H1 (cell line): ENCODE measurements at regions not wholly inside any gene's neighbourhood (a gene's known extent, or its start where the extent isn't known, plus 50 kb on each side); places are given as distances from the start of the nearest gene placed in this dataset.

Source experiments
- EZH2 ChIP-seq: fragments of 200-600 bp; sonication (generic); IDR thresholded peaks from 2 replicates; pipeline ENCODE4 v1.7.1; 2012; ENCODE audit warnings: low read depth, mild to moderate bottlenecking, moderate library complexity, low read length, inconsistent platforms; ENCODE audit not compliant: severe bottlenecking
- KDM5A ChIP-seq: fragments of 200-600 bp; IDR thresholded peaks from 2 replicates; pipeline ENCODE4 v1.7.1; 2012; ENCODE audit warnings: mild to moderate bottlenecking, low read length, inconsistent platforms, mixed read lengths
- PHF8 ChIP-seq: fragments of 200-600 bp; sonication (generic); conservative IDR thresholded peaks from 2 replicates; pipeline ENCODE4 v1.7.1; 2012; ENCODE audit warnings: low read depth, mild to moderate bottlenecking, inconsistent platforms, low read length, moderate library complexity
- POLR2A ChIP-seq, 2 experiments: IDR thresholded peaks; 1 replicate in 1 of 2; 2 replicates in 1 of 2; pipeline ENCODE4 v1.6.1; 2011; ENCODE audit warnings: low read depth in 2 of 2, low read length in 2 of 2, mild to moderate bottlenecking in 2 of 2; ENCODE audit errors: control extremely low read depth in 1 of 2
- SIRT6 ChIP-seq: IDR thresholded peaks from one replicate; pipeline ENCODE4 v1.7.1; 2012; ENCODE audit warnings: low read length, inconsistent platforms
- SP2 ChIP-seq: IDR thresholded peaks from 2 replicates; pipeline ENCODE4 v1.6.1; 2012; ENCODE audit warnings: mild to moderate bottlenecking, low read length, inconsistent platforms

DNA sequence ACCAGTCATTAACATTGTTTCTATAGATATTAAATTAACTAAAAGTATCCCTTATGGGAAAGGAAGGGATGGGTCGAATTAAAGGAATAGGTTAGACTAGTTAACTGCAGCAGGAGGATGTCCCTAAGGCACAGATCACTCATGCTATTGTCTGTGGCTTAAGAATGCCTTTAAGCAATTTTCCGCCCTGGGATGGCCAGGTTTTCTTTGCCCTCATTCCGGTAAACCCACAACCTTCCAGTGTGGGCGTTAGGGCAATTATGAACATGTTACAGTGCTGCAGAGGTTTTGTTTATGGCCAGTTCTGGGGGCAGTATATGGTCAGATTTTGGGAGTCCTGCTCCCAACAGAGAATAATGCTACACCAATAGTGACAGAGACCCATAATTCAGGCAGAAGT lies 139.3 kb upstream of the CDK13 start (continued):
- TF ChIP-seq SIRT6 (no peak), PHF8 (no peak), EZH2 (no peak), POLR2A (IDR thresholded peaks at IDR 0.05; ENCODE audit: control extremely low read depth in 1 of 2, low read depth in 2 of 2, low read length in 2 of 2) (no peak), SP2 (no peak), KDM5A (no peak)
- TF ChIP-seq, all 59 proteins: peak for 0
